ENCODE measurements at regions not wholly inside any gene's neighbourhood (a gene's known extent, or its start where the extent isn't known, plus 50 kb on each side); places are given as distances from the start of the nearest gene placed in this dataset.

- TF ChIP-seq POLR2A (IDR thresholded peaks at IDR 0.05) (no peak), POLR2AphosphoS5 (IDR thresholded peaks at IDR 0.05) (no peak)
- TF ChIP-seq, protein P1, sequence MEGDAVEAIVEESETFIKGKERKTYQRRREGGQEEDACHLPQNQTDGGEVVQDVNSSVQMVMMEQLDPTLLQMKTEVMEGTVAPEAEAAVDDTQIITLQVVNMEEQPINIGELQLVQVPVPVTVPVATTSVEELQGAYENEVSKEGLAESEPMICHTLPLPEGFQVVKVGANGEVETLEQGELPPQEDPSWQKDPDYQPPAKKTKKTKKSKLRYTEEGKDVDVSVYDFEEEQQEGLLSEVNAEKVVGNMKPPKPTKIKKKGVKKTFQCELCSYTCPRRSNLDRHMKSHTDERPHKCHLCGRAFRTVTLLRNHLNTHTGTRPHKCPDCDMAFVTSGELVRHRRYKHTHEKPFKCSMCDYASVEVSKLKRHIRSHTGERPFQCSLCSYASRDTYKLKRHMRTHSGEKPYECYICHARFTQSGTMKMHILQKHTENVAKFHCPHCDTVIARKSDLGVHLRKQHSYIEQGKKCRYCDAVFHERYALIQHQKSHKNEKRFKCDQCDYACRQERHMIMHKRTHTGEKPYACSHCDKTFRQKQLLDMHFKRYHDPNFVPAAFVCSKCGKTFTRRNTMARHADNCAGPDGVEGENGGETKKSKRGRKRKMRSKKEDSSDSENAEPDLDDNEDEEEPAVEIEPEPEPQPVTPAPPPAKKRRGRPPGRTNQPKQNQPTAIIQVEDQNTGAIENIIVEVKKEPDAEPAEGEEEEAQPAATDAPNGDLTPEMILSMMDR (IDR thresholded peaks at IDR 0.05): no peak
Measured at GRCh38 chr2:207371877-207372276, 157.9 kb upstream of the CREB1 start.

Measured in breast epithelium (tissue), 3 donors.